Gastrocnemius medialis (tissue), 4 donors: ENCODE measurements at regions not wholly inside any gene's neighbourhood (a gene's known extent, or its start where the extent isn't known, plus 50 kb on each side); places are given as distances from the start of the nearest gene placed in this dataset.

Source experiments
- ATAC-seq, 2 donors: fragments of 150-250 bp; one replicate each; pipeline ENCODE4 v1.9.1; 2016
- DNase-seq, 2 donors: peaks; one replicate each; pipeline ENCODE4 v3.0.0-alpha.2; 2019
- H3K27ac ChIP-seq, 4 donors: fragments of 200-600 bp; sonication (generic); 1 replicate in 1 of 4; 2 replicates in 3 of 4; pipeline ENCODE4 v1.5.1; 2016 to 2018; ENCODE audit warnings: mild to moderate bottlenecking in 2 of 4, moderate library complexity in 1 of 4
- H3K27me3 ChIP-seq, 3 donors: fragments of 200-600 bp; sonication (generic) in 2 of 3; 1 replicate in 1 of 3; 2 replicates in 2 of 3; pipeline versions ENCODE4 v1.5.1 to v1.6.0; 2016 to 2019; ENCODE audit warnings: mild to moderate bottlenecking in 1 of 3, moderate library complexity in 1 of 3
- H3K36me3 ChIP-seq, 2 donors: fragments of 200-600 bp; sonication (generic) in 1 of 2; one replicate each; pipeline ENCODE4 v1.5.1; 2017 to 2018
- H3K4me1 ChIP-seq, 2 donors: fragments of 200-600 bp; sonication (generic) in 1 of 2; one replicate each; pipeline ENCODE4 v1.5.1; 2016 to 2017; ENCODE audit warnings: mild to moderate bottlenecking in 2 of 2
- H3K4me3 ChIP-seq, 4 donors: fragments of 200-600 bp; sonication (generic) in 3 of 4; 1 replicate in 1 of 4; 2 replicates in 3 of 4; pipeline ENCODE4 v1.5.1; 2016 to 2019; ENCODE audit warnings: mild to moderate bottlenecking in 2 of 4
- H3K9me3 ChIP-seq, 3 donors: fragments of 200-600 bp; sonication (generic) in 2 of 3; 1 replicate in 1 of 3; 2 replicates in 2 of 3; pipeline ENCODE4 v1.5.1; 2016 to 2019
- CTCF ChIP-seq, 5 experiments: fragments of 450-650 bp in 3 of 5; fragments of 200-600 bp in 2 of 5; sonication (generic) in 2 of 5; IDR thresholded peaks in 4 of 5; conservative IDR thresholded peaks in 1 of 5; 1 replicate in 4 of 5; 2 replicates in 1 of 5; pipeline ENCODE4 v1.5.1; 2016 to 2019; ENCODE audit warnings: antibody characterized with exemption in 5 of 5, mild to moderate bottlenecking in 3 of 5, moderate library complexity in 3 of 5
- POLR2A ChIP-seq, 2 donors: fragments of 450-650 bp; IDR thresholded peaks; one replicate each; pipeline ENCODE4 v1.6.1; 2017; ENCODE audit warnings: antibody characterized with exemption in 2 of 2, mild to moderate bottlenecking in 2 of 2, moderate library complexity in 2 of 2
- in situ Hi-C, 4 donors: fragments of 200-750 bp; cut with MboI; loops; one replicate each; pipeline versions ENCODE4 v1.15.0 to v1.8.0; 2017; ENCODE audit warnings: low sequenced_read_pairs in 4 of 4
- intact Hi-C: fragments of 100-400 bp; cut with DNase I; formaldehyde crosslinking; loops from one replicate; pipeline ENCODE4 v1.15.1; 2023; ENCODE audit warnings: low total_unique reads

- Histone ChIP-seq H3K4me3 (no peak overlapping the region), H3K36me3 (no peaks in the 10 kb centered on the region), H3K27ac (no peak overlapping the region), H3K27me3 (no peaks in the 10 kb centered on the region), H3K4me1 (peaks cover 17 to 24% of the 10 kb centered on the region in 2 donors), H3K9me3 (no peaks in the 10 kb centered on the region)
- ATAC-seq (no peak), DNase-seq (no peak)
- in situ Hi-C loops (no loop called here), intact Hi-C loops (no loop called here)
- TF ChIP-seq CTCF (IDR thresholded peaks at IDR 0.05 in 4 of 5, conservative IDR thresholded peaks at IDR 0.05 in 1 of 5), result no peak
- TF ChIP-seq POLR2A (IDR thresholded peaks at IDR 0.05), result no peak
Observed at GRCh38 chr11:10382518-10382917, 72.5 kb upstream of the AMPD3 start.

- H3K4me3 ChIP-seq, result no peak overlapping the region
- peaks cover 24 to 28% of the 10 kb centered on the region in 2 donors for H3K4me1 ChIP-seq
- intact Hi-C loops (loop anchor here (2.0 kb wide), 1 partner anchor 69 kb away; the partner anchor contains the start of gene AMPD3), in situ Hi-C loops (no loop called here)
- no peaks in the 10 kb centered on the region for H3K36me3 ChIP-seq
- no peaks in the 10 kb centered on the region for H3K27me3 ChIP-seq
- H3K9me3 ChIP-seq, result no peaks in the 10 kb centered on the region
- DNase-seq, result peak; percentile 90 to 94
- TF ChIP-seq POLR2A (IDR thresholded peaks at IDR 0.05), result peak in 1 of 2 donors; percentile 25
- TF ChIP-seq CTCF (IDR thresholded peaks at IDR 0.05 in 4 of 5, conservative IDR thresholded peaks at IDR 0.05 in 1 of 5), result no peak
- H3K27ac ChIP-seq, result peak overlapping the region; percentile 64 to 76 (median 68)
- ATAC-seq, result peak; percentile 92 to 94
Observed at GRCh38 chr11:10385696-10386095, 69.4 kb upstream of the AMPD3 start.

- intact Hi-C loops, result loop anchor here (2.0 kb wide), 1 partner anchor 68 kb away; the partner anchor contains the start of gene AMPD3
- Histone ChIP-seq H3K27me3 (no peaks in the 10 kb centered on the region), H3K27ac (peak overlapping the region; percentile 48 to 68 (median 66)), H3K4me1 (peaks cover 24 to 28% of the 10 kb centered on the region in 2 donors), H3K4me3 (no peak overlapping the region), H3K9me3 (no peaks in the 10 kb centered on the region), H3K36me3 (no peaks in the 10 kb centered on the region)
- in situ Hi-C loops, result no loop called here
- TF ChIP-seq CTCF (IDR thresholded peaks at IDR 0.05 in 4 of 5, conservative IDR thresholded peaks at IDR 0.05 in 1 of 5), result no peak
- no peak for TF ChIP-seq POLR2A (IDR thresholded peaks at IDR 0.05)
- DNase-seq (no peak), ATAC-seq (no peak)
Observed at GRCh38 chr11:10386361-10386760, 68.7 kb upstream of the AMPD3 start.

GRCh38 chr11:10386861-10387205 lies 68.2 kb upstream of the AMPD3 start:
- Histone ChIP-seq H3K36me3 (no peaks in the 10 kb centered on the region), H3K9me3 (no peaks in the 10 kb centered on the region), H3K4me3 (no peak overlapping the region), H3K27ac (peak overlapping the region; percentile 48 to 68 (median 66)), H3K4me1 (peaks cover 24 to 28% of the 10 kb centered on the region in 2 donors), H3K27me3 (no peaks in the 10 kb centered on the region)
- intact Hi-C loops (loop anchor here (2.0 kb wide), 1 partner anchor 68 kb away; the partner anchor contains the start of gene AMPD3), in situ Hi-C loops (no loop called here)
- TF ChIP-seq CTCF (IDR thresholded peaks at IDR 0.05 in 4 of 5, conservative IDR thresholded peaks at IDR 0.05 in 1 of 5), result no peak
- peak in 1 of 2 donors; percentile 10 for TF ChIP-seq POLR2A (IDR thresholded peaks at IDR 0.05)
- ATAC-seq (no peak), DNase-seq (no peak)
